ENCODE measurements at regions not wholly inside any gene's neighbourhood (a gene's known extent, or its start where the extent isn't known, plus 50 kb on each side); places are given as distances from the start of the nearest gene placed in this dataset.
A peak's percentile ranks its signal among the peaks of the same experiment; 100 is the strongest.

- TF ChIP-seq ZNF596 (tag by site-specific recombination; IDR thresholded peaks at IDR 0.05) (no peak), ZBTB17 (tag by site-specific recombination; IDR thresholded peaks at IDR 0.05) (peak; percentile 56), ZNF24 (tag by site-specific recombination; IDR thresholded peaks at IDR 0.05) (no peak), SP7 (tag by site-specific recombination; IDR thresholded peaks at IDR 0.05) (peak; percentile 37; the same call in 1 of the 2 replicates), ZNF26 (tag by site-specific recombination; IDR thresholded peaks at IDR 0.05) (no peak), ZNF560 (tag by site-specific recombination; IDR thresholded peaks at IDR 0.05; ENCODE audit: borderline replicate concordance) (no peak), ZNF324 (tag by site-specific recombination; IDR thresholded peaks at IDR 0.05) (no peak), MYNN (tag by site-specific recombination; IDR thresholded peaks at IDR 0.05; ENCODE audit: borderline replicate concordance) (no peak), ELK4 (IDR thresholded peaks at IDR 0.05; ENCODE audit: borderline replicate concordance, low read depth, low read length) (no peak), ZEB2 (tag by site-specific recombination; IDR thresholded peaks at IDR 0.05) (no peak), KLF7 (tag by site-specific recombination; IDR thresholded peaks at IDR 0.05; ENCODE audit: borderline replicate concordance) (no peak), ZNF514 (tag by site-specific recombination; IDR thresholded peaks at IDR 0.05) (no peak), BCL11A (tag by site-specific recombination; IDR thresholded peaks at IDR 0.05; ENCODE audit: low read depth) (no peak), ZNF747 (tag by site-specific recombination; IDR thresholded peaks at IDR 0.05) (no peak), ZXDB (tag by site-specific recombination; IDR thresholded peaks at IDR 0.05) (peak; percentile 73), ZNF426 (tag by site-specific recombination; IDR thresholded peaks at IDR 0.05) (no peak), KLF8 (tag by site-specific recombination; IDR thresholded peaks at IDR 0.05) (peak; percentile 52), SP2 (tag by site-specific recombination; IDR thresholded peaks at IDR 0.05) (no peak), ZNF585B (tag by site-specific recombination; IDR thresholded peaks at IDR 0.05) (no peak), ZBTB20 (tag by site-specific recombination; IDR thresholded peaks at IDR 0.05) (0 out of 2 replicates have a peak, but pooled peaks have one; percentile 25), ZNF175 (tag by site-specific recombination; IDR thresholded peaks at IDR 0.05) (no peak), ZSCAN18 (tag by site-specific recombination; IDR thresholded peaks at IDR 0.05) (no peak), ZNF561 (tag by site-specific recombination; IDR thresholded peaks at IDR 0.05; ENCODE audit: borderline replicate concordance) (no peak), ZNF23 (tag by site-specific recombination; IDR thresholded peaks at IDR 0.05; ENCODE audit: borderline replicate concordance) (no peak), KLF16 (tag by site-specific recombination; IDR thresholded peaks at IDR 0.05) (no peak), ZBTB1 (tag by site-specific recombination; IDR thresholded peaks at IDR 0.05) (no peak), ZNF10 (tag by site-specific recombination; IDR thresholded peaks at IDR 0.05) (no peak), ZSCAN16 (tag by site-specific recombination; IDR thresholded peaks at IDR 0.05) (no peak), ZNF621 (tag by site-specific recombination; IDR thresholded peaks at IDR 0.05) (no peak), ZBTB44 (tag by site-specific recombination; IDR thresholded peaks at IDR 0.05) (no peak), SP3 (tag by site-specific recombination; IDR thresholded peaks at IDR 0.05) (peak; percentile 41; the same call in 1 of the 2 replicates)
- TF ChIP-seq, protein P1, sequence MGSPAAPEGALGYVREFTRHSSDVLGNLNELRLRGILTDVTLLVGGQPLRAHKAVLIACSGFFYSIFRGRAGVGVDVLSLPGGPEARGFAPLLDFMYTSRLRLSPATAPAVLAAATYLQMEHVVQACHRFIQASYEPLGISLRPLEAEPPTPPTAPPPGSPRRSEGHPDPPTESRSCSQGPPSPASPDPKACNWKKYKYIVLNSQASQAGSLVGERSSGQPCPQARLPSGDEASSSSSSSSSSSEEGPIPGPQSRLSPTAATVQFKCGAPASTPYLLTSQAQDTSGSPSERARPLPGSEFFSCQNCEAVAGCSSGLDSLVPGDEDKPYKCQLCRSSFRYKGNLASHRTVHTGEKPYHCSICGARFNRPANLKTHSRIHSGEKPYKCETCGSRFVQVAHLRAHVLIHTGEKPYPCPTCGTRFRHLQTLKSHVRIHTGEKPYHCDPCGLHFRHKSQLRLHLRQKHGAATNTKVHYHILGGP (tag by site-specific recombination; IDR thresholded peaks at IDR 0.05): no peak
- TF ChIP-seq, protein P2, sequence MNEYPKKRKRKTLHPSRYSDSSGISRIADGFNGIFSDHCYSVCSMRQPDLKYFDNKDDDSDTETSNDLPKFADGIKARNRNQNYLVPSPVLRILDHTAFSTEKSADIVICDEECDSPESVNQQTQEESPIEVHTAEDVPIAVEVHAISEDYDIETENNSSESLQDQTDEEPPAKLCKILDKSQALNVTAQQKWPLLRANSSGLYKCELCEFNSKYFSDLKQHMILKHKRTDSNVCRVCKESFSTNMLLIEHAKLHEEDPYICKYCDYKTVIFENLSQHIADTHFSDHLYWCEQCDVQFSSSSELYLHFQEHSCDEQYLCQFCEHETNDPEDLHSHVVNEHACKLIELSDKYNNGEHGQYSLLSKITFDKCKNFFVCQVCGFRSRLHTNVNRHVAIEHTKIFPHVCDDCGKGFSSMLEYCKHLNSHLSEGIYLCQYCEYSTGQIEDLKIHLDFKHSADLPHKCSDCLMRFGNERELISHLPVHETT (tag by site-specific recombination; IDR thresholded peaks at IDR 0.05): no peak
These were observed 88.2 kb upstream of the USP9X start (continued) for GRCh38 chrX:40996886-40997530.

Data from HEK293 (cell line).